NCI-H2029 (cell line): ENCODE measurements at regions not wholly inside any gene's neighbourhood (a gene's known extent, or its start where the extent isn't known, plus 50 kb on each side); places are given as distances from the start of the nearest gene placed in this dataset.

Experiments used
- DNase-seq: peaks from one replicate; lab custom pipeline; 2025; lab: John Stamatoyannopoulos, UW

DNA sequence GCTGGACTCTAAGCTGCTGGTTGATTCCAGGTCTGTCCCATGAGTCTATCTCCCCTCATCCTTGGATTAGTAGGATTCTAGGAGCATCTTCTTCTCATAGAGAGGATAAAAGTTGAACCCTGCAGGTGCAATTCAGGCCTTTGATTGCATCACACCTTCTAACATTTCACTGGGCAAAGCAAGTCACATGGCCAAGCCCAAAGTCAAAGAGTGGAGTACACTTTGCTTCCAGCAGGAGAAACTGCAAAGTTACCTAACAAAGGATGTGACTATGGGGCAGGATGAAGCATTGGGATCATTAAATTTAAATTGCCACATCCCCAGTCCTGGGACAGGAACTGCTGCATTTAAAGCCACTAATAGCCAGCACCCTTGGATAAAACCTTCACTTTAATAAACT, 51.0 kb upstream of the EGFLAM start:
- DNase-seq: no peak

DNA sequence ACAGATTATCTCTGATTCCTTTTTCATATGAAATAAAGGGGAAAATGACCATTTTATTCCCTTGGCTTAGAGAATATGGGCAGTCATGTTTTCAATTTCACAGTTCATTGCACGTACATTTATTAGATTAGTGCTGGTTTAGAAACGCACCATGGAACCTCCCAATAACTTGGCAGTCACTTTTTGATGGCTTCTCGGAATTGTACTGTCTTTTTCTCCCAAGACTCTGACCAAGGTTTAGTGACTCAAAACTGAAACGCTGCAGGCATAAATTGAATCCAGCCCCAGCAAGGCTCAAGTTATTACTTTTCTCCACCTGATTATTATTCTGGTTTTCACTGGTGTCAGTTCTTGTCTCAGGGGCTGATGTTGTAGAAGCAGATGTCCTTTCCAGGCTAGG, 55.6 kb upstream of the EGFLAM start:
- DNase-seq: no peak

DNA sequence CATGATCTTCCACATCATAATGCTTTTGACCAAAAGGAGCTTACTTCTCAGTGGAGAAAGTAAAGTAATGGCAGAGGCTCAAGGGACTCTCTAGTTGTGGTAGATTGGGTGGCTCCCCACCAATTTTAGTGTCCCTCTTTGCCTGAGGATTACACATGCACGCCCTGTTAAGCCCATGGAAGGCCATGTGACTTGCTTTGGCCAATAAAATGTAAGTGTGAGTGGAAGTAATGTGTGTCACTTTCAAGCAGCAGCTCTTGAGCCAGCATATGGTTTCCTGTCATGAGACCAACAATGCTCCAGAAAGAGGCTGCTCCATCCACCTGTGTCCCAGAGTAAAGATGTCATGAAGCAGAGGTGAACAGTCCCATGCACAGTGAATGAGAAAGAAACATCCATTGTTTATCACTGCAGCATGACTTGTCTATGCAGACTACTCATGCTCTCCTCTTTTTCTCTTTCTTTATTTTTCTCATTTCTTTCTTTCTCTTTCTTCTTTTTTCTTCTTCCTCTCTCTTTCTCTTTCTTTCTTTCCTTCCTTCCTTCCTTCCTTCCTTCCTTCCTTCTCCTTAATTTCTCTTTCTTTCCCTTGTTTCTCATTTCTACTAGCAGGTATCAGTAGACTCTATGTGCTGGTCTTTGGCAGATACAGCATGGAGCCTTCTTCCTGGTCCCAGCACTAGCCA, 57.3 kb upstream of the EGFLAM start:
- no peak for DNase-seq

DNA sequence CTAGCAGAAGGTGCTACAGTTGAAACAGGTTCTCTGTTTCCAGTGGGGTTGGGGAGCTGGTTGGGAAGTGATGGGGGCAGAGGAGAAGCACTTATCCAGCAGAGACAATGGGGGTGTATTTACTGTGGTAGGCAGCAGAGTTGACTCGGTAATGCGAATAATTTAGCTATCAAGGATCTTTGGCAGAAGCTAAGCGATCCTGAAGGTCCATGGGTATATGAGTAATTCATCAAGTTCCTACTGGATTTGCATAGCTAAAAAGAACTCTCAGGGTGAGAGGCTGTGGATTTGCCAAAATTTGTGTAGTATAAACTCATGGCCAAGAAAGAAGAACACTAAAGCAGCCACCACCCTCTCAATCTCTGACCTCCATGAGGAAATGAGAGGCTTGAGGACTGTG, 61.2 kb upstream of the EGFLAM start:
- DNase-seq: no peak

DNA sequence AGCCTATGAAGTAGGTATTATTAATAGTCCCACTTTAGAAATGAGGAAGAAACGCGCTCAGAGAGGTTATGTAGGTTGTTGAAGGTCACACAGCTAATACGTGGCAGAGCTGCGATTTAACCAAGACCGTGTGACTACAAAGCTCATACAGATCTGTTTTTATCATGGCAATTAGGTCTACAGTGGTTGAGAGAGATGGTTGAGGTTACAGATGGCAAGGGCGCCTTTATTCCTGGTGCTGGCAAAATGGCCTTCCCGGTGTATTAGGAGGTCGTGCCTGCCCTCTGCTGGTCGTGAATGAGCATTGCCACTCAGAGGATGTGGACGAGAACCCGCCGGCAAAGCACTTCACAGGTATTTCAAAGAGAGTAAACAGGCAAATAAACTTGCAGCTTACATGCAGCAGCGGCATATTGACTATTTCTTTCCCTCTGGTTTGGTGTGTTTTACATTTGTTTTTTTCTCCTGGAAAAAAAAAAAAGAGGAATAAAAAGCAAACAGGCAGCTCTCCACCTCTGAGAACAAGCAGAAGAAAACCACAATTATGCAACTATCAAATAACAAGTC, 65.3 kb upstream of the EGFLAM start:
- DNase-seq: peak; percentile 42

DNA sequence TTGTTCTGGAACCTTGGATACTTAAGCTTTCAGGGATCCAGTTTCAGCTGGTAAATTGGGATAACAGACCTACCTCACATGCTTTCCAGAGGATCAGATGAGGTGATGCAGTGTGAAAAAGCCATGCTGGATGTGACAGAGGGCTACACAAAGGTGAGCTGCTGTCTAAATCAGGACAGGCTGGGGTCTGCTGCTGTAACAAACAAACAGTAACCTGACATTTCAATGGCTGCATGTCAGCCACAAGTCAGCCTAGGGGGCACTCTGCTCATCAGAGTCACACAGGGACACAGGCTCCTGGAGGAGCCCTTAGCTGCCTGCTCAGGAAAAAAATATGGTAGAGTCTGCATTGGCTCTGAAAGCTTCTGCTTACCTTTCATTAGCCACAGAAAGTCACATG, 66.7 kb upstream of the EGFLAM start:
- DNase-seq: no peak

DNA sequence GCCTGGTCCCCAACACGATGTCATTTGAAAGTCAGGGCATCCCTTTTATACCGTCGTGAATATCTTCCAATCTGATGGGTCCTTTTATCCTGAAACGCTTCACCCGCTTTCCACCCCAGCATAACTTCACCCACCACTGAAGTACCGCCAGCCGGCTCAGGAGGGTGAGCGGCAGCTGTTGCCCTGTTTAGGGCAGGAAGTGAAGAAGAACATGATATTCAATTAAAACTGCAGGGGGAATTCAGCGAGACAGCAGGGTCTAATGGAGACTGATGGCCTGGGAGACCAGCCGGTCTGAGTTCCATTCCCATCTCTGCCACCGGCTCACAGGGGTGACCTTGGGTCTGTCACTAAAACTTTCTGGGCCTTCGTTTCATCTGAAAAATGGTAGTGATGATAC, 68.2 kb upstream of the EGFLAM start:
- no peak for DNase-seq

DNA sequence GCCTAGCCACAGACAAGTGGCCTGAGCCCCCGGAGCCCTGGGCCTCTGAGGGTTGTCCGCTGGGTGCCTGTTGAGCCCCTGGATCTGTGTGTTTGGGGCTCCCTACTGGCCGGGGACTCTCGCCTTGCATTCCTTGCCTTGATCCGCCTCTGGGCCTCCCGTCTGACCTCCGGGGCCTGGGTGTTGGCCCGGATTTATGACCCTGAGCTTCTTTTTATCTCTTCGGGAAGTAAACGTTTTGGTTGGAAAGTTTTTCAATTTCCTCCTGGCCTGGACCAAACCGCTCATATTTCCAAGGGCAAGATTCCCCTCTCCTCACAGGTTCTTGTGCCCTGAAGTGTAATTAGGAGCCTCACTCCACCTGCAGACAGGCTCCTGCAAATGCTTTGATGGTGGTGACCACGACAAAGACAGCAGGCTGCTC, 69.3 kb upstream of the EGFLAM start:
- DNase-seq: no peak

DNA sequence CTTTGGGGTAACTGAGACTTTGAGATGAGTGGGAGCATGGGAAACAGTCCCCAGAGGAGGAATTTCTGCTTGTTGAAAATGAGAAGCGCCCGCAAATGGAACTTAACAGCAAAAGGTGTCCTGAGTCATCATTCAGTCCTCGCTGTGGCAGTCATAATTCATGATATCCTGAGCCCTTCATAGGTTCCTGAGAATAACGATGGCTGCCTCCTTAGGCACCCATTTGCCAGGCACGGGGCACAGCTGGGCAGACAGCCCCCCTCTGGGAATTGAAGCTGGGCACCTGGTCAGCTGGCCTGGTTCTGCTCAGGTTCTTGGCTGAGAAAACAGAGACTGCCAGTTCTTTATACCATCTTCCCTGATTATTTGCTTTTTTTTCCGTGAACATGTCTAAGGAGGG, 69.8 kb upstream of the EGFLAM start:
- DNase-seq: no peak

DNA sequence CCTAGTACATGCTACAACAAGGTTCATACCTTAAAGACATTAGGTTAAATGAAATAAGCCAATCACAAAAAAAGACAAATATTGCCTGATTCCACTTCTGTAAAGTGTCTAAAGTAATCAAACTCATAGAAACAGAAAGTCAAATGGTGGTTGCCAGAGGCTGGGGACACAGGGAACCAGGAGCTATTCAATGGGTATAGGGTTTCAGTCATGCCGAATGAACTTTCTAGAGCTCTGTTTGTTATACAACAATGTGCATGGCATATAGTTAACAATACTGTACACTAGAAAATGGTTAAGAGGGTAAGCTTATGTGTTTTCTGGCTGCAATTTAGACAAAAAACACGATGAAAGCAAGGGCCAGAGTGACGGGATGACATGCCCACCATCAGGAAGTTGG, 70.8 kb upstream of the EGFLAM start:
- DNase-seq: peak; percentile 60

DNA sequence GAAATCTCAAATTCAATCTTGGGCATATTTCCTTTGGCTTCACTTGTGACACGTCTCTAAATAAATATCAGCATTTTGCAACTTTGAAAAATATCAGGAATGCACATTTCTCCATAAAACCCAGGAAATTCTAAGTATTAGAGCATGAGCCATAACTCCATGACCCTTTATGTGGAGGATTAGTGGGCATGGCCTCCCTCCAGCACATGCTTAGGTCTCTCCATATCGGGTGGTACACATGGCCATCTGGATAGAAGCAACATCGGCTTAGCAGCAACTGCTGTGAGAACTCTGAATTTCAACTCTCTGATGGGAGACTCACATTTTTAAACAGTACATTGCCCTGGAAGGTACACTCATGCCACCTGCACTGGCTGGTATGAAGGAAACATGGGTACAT, 73.7 kb upstream of the EGFLAM start:
- DNase-seq: no peak

DNA sequence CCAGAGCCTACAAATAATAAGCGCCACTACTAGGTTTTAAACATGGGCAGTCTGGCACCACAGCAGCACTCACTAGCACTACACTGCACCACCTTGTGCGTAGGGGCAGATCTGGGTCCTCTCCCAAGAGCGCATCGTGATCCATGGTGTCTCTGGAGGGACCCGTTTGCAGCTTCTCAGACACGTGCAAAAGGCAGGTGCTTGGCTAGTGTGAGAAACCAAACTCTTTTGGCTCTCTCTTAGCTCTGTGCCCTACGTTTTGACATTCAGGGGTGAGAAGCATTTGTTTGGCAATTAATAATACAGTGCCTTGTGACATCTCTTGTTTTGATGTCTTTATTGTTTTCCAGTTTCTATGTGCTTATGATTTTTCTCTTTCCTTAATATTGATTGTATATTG, 75.4 kb upstream of the EGFLAM start:
- DNase-seq: no peak

DNA sequence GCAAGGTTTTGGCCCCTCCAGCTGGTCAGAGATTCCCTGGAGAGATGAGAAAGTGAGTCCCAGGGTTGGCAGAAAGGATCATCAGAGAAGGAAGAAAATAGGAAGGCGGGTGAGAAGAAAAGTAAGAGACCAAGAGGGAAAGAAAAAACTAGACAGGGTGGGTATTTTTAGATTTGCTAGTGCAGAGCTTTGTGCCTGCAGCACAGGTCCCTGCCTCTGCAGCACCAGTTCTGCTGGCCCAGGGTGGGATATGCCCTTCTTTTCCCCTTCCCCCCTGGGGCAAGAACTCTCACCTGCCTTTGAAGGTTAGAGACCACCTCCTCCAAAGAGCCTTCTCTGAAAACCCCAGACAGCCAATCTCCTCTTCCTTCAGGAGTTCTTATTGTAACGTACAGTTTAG, 90.3 kb upstream of the EGFLAM start:
- no peak for DNase-seq

DNA sequence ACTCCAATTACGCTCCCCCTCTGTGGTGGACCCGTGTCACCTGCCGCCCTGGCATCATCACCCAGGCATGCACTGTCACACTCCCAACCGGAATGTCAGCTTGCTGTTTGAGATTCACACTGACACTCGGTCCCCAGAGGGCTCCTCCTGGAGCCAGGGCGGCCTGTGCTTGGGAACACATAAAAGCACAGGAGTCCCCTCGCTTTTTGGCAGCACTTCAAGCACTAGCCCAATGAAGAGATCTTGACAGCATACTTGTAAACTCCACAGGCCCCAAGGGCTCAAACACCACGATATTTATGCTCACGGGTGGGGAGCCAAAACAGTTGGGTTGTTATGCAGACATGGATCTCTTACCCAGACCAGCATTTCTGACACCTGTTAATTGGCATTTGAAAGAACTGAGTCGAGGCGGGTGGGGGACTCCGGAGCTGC, 90.8 kb upstream of the EGFLAM start:
- DNase-seq: no peak

DNA sequence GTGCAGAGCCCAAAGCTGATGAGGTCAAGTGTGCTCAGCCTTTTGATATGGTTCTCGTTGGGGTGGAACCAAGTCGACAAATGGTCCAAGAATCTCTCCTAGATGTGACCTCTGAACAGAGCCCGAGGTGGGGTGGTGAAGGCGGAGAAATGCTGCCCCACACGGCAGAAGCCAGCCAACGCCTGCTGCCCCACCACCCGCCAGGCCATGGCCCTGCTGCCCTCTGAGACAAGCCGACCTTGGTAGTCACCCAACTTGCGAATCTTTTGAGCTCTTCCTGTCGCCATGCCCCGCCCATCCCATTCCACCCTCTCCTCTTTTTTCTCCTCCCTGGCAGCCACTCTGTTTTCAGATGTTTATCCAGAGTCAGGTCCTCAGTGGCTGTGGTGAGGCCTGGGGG, 91.5 kb upstream of the EGFLAM start:
- DNase-seq: no peak

DNA sequence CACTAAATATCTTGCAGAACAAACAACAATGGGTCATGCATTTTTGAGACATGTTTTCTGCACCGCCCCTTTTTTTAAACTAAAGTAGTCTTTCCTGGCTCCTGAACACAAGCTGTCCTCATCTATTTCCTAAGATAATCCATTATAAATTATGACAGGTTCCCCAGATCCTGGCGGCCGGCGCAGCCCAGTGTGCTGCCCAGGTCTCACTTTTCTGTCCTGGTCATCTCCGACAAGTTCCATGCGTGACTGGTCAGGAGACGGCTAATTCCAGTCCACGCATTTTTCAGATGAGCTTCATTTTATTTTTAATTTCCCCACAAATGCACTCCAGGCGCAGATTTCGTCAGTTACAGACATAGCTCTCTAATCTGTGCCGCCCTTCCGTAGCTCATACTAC, 92.9 kb upstream of the EGFLAM start:
- DNase-seq: no peak

DNA sequence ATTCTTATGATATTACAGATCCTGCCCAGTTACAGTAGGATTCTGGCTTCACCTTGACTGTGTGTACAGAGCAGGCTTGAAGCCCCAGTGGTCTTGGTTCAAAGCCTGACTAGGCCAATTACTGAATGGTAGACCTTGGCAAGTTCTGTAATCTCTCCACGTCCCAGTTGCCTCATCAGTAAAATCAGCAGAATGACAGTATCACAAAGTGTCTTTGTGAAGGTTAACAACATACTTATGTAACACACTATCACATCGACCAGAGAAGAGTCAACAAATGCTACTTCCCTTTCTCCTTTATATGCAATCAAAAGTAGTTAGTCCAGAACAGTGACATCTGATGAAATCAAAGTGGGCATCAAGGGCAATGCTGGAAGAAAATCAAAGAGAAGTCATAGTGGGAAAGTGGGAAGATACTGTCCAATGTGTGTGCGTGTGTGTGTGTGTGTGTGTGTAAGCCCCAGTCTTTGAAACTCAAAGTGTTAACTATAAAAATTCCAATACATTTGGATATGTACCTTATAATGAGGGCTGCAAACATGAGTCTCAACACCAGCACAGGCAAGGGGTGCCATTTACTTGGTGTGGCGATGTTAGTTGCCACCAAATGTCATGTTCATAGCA, 93.5 kb upstream of the EGFLAM start:
- DNase-seq: no peak

DNA sequence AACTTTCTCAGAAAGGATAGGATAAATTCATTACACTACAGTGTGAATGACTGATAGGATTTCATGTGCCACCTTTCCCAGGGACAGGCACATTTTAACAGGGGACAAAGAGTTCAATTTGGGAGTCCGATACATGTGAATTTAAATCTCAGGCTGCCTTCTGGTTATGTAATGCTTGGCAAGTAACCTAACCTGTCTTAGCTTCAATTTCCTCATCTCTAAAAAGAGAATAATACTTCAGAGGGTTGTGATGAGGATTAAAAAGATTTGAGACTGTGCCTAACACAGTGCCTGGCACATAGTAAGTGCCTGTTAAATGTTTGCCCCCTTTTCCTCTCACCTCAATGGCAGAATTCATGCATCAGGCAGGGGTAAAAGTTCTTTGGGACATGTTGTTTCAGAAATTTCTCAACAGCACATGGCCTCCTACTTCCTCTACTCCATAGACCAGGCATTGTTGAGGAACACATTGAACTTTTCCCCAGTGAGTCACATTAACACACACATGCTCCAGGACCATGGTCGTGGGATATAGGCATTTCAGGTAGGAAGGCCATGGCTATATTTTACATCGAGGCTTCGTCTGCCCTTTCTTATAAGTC, 94.6 kb upstream of the EGFLAM start:
- DNase-seq: no peak

DNA sequence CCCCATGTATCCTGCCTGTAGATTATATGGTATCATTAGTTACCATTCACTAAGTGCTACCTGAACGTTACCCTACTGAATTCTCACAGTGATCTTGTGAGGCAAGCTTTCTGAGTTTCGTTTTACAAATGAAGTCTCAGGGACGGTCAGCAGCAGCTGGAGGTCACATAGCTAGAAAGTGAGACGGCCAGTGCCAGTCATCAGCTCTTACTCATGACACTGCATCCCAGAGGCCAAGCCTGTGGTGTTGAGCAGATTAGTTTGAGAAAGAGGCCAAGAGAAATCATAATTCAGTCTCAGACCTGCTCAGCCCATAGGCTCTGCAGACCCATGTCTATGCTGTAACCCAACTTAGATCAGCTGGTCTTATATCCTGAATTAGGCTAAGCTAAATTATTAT, 95.7 kb upstream of the EGFLAM start:
- no peak for DNase-seq

DNA sequence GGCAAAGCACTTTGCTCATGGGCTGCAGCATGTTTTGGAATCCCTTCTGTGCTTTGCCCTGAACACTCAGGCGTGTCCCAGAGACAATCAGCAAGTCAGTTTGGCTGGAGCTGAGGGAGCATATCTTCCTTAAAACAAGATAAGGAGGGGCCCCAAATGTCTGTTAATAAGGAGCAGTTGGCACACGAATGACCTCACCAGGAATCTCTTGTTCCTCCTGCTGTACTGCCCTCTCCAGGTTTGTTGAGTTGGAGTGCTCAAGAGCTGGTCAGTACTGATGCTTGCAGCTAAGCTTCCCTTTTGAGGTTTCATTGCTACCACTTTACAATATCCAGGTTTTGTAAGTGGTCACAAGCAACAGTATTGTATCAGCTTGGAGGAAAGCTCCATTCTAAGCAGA, 101.3 kb upstream of the EGFLAM start:
- DNase-seq: no peak

DNA sequence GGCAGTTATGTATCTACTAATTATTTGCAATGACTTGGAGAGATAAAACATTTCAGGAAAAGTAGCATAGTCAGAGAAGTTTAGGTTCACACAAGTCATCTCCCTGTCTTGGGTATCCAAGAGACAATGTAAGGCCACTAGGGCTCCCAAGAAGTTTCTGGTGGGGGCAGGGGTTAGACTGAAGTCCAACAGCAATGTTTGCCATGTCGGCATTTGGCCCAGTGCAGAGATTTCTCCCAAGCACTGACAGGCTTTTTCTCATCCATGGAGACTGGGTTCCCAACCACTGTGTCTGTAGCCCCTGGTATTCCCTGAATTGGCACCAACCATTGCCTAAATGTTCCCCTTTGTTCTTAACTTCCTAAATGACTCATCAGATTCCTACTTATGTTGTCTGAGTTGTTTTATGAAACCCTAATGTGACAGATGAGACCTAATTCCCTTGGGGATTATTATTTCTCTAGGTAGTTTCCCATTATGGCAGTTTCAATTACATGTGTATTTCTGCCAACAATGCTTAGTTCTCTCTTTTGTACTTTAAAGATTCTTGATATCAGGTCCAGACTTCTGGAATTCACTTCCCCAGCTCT, 103.6 kb upstream of the EGFLAM start:
- DNase-seq: no peak

DNA sequence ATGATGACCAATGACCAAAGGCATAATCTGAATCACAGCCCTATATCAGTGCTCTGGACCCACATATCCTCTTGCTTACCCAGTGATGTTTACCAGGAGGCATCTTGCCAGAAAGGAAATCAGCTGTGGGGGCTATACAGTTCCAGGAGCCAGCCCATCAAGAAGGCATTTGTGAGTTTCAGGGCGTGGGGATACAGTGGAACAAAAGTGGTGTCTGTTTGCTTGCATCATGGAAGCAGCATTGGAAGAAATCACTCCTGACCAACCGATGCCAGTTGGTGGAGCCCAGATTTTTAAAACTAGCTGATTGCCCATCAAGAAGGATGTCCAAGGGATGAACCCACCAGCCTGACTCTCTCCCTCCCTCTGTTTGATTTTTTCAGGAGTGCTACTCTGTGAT, 106.5 kb upstream of the EGFLAM start:
- DNase-seq: no peak

DNA sequence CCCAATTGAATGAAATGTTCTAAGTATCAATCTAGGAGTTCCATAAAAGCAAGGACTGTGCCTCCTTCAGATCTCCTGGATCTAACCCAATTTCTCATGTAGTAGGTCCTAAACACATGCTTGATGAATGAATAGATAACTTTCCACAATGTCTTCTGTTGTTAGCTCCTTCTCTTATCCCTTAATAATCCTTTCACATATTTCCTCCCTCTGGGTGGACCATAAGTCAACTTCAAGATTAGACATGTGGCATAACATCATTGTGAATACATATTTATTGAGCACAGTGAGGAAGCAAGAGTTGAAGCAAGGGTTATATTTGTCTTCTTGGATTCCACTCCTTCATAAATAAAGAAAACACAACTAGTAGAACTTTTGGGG, 108.6 kb upstream of the EGFLAM start:
- no peak for DNase-seq
